GM19043 (cell line): ENCODE measurements at regions not wholly inside any gene's neighbourhood (a gene's known extent, or its start where the extent isn't known, plus 50 kb on each side); places are given as distances from the start of the nearest gene placed in this dataset.

Experiments
- ATAC-seq: cut with Tn5 transposase; IDR thresholded peaks from one replicate; pipeline ENCODE4 v1.9.1; 2021; ENCODE audit warnings: low read depth; ENCODE audit not compliant: unreplicated experiment

DNA sequence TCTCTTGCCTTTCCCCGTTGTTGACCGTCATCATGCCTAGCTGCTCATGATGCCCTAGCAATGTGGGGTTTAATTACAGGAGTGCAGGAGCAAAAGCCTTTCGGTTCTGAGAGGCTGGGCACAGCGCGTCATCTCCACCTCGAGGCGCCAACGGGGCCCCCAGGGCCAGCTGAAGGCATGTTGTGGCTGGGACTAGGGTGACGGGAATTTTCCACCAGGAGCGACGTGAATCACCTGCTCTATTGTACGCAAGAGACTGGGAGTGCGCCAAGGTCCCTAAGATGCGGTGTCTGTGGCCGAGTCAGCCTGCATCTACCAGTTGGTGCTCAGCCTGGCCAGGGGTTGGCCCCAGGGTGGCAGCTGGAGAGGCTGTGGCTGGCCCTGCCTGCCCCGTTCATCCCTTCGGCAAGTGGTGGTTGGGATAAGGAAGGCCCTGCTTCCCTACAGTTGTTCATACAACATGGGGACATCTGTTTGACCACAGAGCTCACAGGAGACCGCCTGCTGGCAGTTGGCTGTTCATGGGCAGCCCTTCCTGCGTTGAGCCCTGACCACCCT is 1175.6 kb downstream of the BRD1 start:
- ATAC-seq: no peak

DNA sequence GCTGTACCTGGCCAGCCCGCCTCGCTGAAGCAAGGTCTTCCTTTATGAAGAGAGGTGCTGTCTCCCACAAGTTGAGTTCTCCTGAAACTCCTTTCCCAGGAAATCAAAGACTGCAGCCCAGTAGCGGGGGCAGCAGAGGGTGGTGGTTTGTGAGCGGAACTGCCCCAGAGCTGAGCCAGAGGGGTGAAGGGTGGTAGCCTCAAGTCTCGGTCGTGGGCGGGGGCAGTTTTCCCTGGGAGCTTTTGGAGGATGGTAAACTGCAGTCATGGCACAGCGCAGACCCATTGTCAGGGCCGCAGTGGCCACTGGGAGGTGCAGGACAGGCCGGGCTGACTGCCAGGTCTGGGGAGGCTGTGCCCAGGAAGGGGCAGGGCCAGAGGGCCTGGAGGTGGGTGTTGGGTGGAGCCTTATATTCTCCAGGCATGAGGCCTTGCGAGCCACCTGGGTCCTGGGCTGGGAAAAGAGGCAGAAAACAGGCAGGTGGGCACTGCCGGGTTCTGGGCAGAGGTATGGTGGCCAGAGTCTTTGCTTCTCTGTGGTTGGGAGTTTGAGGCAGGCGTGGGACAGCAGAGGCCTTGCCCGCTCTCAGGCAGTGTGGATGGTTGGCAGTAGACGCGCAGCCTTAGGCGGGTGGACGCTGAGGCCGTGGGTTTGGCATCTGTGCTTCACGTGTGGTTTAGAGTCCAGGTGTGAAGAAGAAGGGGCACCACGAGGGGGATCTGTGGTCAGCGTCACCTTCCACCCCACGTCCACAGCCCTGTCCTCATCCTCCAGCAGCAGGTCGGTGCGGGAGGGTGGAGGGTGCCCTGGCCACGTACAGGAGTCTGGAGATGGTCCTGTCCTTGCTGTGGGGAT is 1176.4 kb downstream of the BRD1 start:
- no peak for ATAC-seq

DNA sequence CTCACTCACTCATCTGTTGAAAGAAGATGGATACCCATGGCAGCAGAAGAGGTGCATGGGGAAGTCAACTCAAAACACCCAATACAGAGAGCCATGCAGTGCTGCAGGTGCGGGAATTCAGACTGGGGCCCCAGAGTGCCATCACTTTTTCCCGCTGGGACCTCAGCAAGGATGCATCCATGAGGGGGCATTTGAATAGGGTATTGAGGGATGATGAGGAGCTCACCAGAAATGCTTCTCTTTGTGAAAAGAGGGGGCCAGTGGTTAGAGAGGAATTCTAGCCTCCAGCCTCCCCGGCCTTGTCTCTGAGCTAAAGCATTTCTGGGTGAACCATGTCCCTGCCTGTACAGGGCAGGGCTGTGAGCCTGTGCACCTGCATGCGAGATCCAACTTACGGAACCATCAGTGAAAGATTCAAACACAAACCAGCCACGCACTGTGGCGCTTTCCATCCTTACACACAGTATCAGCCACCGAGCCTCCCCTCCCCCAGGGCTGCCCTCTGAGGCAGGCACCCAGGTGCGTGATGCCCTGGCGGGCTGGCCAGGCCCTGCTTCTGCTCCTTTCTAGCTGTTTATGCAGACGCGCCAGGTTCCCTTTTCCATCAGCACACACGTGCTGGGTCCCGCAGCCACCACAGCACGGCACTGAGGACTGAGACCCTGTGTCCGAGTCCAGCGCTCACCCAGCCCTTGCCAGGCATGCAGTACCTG is 1177.2 kb downstream of the BRD1 start:
- no peak for ATAC-seq

DNA sequence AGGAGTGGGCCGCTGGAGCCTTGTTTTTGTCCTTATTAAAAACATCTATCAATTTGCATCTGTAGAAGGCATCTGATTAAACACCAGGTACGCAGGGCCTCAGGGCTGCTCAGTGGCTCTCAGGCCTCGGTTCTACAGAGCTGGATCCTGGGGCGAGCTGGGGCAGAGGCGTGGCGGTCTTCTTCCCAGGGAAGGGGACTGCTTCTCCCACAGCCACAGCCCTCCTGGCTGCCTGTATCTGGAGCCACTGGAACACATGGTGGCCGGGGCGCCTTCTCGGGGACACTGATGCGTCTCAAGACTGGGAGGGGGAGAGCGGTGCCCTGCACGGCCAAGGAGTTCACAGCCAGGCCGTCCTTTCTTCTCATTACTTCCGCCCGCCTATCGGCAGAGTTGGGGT is 1178.2 kb downstream of the BRD1 start:
- no peak for ATAC-seq

DNA sequence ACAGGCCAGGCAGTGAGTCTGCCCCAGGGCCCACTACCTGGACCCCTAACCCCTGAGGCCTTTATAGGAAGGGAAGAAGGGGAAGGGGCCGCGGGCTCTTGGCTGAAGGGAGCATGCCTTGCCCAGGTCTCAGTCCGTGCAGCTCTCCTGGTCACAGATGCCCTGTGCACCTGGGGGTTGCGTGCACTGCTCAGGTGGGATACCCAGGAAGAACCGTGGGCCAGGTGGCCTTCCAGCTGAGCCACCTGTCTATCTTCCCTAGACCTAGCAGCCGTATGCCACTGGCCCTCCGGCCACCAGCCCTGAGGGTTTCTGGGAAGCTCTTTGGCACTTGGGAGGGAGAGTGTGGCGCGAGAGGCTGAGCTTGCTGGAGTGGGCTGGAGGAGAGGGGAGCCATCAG is 1178.6 kb downstream of the BRD1 start:
- ATAC-seq: no peak

DNA sequence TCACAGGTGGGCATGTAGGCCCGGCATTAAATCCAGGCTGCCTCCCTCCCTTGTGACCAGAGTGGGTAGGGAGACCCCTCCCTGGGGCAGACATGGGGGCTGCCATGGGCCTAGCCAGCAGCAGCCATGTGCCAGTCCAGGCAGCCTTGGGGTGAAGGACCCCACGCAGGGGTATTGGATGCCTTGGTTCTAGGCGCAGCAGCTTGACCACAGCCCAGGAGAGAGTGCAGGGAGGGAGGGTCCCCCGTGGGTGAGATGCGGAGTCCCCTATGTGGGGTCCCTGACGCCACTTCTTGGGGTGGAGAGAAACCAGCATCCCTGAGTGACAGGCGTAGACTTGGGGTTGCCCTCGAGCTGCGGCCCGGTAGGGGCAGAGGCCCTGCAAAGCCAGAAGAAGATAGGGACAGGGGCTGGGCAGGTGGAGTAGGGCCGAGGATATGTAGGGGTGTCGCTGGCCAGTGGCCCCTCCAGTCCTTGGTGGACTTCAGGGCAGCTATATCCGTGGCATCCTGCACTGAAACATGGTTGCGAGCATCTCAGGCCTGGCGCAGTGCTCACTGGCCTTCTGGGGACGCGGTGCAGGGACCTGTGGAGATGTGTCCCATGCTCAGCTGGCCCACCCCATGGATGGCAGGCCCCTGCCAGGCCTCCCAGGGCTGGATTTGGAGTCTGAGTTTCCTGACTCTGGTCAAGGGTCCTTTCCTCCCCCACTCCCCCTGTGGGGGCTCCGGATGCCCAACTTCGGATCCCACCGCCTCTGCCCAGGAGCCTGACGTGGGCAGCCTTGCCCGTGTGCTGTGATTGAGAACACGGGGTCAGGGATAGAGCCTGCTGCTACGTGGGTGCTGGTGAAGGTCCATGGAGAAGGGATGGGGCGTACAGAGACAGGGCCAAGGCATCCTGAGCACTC is 1179.8 kb downstream of the BRD1 start:
- no peak for ATAC-seq

DNA sequence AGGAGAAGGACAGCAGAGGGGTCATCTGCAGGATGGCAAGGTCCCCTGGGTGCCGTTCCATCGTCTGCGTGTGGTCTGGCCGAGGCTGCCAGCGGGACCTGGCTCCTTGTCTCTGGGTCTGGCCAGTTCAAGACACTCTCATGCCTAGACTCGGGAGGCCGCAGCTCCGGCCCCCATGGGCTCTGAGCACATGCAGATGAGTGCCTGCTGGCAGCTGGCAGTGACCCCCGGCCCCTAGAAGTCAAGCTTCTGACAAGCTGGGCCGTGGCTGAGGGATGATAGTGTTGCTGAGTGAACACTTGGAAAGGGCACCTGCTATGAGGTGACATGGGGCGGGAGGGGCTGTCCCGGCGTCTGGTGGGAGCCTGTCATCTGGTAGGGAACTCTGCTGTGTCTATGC is 1180.6 kb downstream of the BRD1 start:
- no peak for ATAC-seq

DNA sequence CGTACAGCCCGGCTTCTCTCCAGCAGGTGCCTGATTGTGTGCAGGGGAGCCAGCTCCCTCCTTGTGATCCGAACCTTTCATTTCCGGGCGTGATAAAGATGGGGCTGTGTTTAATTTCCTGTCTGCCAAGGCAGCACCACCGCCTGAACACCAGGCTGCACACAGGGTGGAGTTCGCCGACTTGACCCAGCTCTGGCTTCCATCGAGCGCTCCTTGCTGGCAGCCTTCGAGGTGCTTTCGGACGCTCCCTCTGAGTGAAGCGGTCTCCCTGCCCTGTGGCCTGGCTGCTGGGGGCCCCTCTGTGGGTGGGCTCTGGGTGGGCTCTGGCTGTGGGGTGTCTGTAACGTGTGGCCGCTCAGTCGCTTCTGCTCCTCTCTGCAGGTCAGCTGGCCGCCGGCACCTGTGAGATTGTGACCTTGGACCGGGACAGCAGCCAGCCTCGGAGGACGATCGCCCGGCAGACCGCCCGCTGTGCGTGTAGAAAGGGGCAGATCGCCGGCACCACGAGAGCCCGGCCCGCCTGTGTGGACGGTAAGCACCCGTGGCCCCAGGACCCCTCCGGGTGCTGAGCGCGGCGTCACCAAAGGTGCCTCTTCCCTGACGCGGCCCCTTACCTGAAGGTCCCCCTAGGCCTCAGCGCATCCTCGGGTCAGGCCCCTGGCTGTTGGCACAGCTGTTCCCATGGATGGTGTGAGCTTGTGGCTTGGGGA is 1181.3 kb downstream of the BRD1 start:
- ATAC-seq: no peak

DNA sequence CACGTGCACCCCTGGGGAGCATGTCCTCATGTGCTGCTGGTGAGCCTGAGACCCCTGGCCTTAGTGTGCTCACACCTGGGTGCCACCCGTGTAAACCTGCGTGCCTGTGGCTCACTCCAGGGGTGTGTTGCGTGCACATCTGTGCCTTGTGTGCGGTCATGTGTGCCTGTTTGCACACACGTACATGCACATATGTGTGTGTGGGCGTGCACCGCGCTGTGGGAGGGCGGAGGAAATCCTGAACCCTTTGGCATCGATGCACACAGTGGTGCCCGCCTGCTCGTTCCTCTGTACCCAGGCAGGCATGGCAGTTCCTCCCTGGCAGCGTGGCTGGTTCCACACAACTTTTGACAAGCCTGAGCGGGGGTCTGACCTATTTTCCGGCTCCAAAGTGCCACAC is 1181.9 kb downstream of the BRD1 start:
- no peak for ATAC-seq

DNA sequence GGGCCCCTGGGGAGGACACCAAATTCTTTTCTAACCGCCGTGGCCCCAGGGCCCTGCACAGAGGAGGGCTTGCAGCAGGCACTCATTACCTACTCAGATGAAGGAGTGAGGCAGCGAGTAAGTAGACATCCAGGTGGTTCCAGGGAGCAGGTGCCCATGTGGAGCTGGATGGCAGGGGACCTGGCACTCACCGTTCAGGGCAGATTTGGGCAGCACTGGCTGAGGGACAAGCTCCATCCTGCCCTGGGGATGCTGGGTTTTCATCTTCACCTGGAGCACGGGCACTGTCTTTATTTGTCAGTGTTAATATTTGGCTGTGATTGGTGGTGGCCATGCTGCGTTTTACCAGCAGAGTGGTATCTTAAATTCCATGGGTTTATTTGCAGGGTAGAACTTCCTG is 1182.7 kb downstream of the BRD1 start:
- no peak for ATAC-seq

DNA sequence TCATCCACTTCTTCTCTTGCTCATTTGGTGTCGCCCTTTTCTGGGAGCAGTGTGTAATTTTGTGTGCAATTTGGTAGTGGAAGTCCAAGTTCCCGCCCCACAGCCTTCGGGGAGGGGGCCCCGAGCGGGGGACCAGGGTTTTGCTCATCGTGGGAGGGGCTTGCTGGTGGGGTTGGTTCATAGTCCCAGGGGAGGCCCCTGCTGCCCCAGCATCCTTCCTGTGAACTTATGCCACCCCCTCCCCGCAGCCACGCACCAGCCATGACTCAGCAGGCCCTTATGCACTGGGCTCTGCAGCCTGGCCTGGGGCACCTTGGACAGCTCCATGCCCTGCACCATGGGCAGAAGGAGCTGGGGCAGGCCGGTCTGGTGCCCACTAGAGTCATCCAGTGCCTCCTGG is 1183.6 kb downstream of the BRD1 start:
- no peak for ATAC-seq

DNA sequence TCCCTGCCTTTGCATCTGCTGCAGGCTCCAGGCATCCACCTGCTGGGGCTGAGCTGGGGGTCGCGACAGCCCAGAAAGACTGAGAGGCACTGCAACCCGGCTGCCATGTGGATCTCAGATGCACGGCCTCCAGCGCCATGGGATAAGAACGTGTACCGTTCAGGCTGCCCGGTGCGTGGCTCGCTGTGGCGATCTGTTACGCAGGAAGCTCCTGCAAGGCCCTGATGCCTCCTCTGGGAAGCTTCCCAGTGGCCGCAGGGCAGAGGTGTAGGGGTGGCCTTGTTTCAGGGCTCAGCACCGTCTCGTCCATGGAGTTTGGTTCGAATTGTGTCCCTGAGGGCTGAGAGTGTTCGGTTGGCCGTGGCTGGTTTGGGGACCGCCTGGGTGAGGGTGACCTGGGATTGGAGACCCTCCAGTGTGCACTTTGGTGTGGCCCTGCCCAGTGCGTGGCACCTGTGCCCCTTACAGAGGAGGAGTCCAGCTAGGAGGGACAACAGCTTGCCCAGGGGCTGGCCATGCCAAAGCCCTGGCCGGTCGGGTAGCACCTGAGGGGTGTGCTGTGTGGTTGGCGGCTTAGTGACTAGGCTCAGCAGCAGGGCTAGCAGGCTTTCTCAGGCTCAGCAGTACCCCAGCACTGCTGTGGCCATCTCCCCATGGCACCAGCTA is 1184.5 kb downstream of the BRD1 start:
- no peak for ATAC-seq

DNA sequence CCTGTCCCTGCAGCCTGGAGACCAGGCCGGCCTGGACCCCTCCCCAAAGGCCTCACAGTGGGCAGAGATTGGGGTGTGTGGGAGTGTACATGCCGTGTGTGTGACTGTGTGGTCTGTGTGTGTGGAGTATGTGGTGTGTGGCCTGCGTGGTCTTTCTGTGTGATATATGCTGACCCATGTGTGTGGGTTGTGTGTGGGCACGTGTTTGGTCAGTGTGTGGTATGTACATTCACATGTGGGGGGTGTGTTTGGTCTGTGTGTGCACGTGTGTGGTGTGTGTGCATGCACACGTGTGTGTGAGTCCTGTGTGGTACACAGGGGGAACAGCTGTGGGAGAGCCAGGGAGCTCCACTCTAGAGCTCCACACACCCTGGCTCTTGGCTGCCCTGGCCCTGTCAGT is 1185.1 kb downstream of the BRD1 start:
- ATAC-seq: no peak

DNA sequence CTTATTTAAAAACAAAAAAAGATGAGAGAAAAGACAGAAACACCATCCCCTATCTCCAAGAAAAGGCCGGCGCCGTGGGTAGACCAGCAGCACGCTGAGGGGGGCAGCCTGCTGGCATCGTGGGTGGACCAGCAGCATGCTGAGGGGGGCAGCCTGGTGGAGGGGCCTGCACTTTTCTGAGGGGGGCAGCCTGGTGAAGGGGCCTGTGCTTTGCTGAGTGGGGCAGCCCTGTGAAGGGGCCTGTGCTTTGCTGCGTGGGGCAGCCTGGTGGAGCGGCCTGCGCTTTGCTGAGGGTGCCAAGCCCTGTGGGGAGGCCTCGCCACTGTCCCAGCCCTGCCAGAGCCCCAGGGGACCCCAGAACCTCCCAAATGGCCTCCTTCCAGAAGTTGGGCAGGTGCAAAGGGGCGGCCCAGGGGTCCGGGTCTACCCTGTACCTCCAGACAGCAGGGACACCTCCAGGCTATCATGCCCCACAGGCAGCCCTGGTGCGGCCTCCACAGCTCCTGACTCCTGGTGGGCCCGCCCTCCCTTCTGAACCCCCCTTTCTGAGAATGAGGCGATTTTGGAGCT is 1185.7 kb downstream of the BRD1 start:
- ATAC-seq: no peak

DNA sequence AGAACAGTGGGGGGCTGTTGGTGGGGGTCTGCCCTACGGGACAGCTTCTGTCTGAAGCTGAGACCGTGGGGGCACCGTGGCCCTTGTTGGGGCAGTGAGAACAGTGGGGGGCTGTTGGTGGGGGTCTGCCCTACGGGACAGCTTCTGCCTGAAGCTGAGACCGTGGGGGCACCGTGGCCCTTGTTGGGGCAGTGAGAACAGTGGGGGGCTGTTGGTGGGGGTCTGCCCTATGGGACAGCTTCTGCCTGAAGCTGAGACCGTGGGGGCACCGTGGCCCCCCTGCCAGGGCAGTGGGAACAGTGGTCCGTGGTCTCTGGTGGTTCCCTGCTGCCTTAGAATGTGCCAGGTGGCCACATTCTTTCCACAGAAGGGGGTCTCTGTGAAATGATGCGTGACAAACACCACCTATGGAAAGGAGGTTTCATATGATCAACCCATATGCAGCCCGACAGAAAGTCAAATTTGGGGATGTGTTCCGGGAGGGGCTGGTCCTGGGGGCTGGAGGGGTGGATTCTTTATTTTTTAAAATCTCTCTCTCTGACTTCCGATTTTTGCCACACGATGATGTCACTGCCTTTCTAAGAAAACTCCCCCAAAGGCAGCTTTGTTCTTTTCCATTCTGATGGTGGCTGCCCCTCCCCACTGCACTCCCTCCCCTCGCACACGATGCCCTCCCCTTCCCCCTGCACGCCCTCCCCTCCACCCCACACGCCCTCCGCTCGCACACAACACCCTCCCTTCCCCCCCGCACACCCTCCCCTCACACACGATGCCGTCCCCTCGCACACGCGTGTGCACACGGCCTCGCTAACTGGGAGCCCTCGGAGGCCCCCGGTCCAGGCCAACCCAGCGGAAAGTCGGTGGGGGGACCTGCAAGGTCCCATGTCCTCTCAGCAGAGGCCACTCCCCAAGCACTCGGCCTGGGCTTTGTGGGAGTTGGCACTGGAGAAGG is 1186.5 kb downstream of the BRD1 start:
- ATAC-seq: no peak

DNA sequence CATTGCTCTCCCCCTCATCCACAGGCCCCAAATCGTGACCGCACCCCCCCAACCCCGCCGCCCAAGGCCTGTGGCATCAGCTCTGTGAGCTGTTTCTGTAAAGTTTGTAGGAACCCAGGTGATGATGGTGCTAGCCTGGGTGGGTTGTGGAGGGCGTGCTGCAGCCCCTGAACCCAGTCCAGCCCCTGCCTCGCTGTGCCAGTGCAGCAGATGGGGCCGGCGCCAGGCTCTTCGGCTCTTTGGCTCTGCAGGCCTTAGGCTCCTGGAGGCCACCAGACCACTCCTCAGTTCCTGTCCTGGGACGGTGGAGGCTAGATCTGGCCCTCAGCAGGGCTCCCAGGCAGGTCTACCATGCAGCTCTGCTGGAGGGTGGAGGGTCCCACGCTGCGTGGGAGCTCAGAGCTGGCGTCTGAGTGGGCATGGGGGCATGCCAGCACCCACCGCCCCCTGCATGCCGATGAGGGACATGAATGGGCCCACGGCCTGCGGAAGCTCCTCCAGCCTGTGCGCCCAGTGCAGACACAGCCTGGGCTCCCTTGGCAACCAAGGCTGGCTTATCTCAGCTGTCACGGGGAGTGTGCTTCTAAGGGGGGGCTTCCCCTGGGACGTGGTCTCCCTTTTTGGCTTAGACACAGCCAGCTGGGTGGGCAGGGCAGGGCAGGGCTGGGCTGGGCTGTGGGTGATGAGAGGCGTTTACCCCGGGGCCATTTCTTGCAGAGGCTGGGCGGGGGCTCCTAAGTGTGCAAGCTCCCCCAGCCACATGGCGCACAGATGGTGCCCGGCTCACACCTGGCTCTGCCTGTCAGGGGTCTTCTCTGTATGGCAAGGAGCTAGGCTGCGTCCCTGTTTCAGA is 1187.6 kb downstream of the BRD1 start:
- no peak for ATAC-seq

DNA sequence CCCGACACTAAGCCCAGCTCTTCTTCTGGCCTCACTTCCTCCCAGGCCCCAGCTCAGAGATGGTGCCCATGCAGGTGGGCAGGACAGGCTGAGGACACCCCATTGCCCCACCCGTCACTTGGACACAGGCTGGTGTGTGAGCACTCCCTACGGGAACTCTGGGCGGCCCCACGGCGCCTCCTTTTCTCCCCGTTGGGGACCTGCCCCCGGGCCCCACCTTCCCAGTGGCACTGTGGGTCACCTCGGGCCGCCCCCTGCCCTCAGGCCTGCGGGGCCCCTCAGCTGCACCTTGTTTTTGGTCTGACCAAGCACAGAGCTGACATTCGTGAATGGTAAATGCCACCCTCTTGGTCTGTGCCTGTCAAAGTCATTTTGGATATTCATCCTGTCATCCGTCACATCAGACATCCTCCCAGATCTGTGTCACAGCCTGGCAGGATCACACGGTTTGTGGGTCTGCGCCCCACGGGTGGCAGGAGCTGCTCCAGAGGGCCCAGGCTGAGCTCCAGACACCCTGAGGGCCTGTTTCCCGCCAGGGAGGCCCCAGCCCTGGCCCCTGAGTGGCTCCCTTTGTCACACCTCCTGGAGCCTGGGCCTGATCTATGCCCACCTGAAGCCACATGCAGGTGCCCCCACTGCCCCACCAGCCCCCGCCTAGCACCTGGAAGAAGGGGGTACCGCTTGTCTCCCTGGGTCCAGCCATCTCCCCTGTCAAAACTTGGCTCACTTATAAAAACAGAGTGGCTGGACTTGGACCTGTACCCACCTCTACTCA is 1188.5 kb downstream of the BRD1 start:
- ATAC-seq: no peak
